ENCODE measurements at regions not wholly inside any gene's neighbourhood (a gene's known extent, or its start where the extent isn't known, plus 50 kb on each side); places are given as distances from the start of the nearest gene placed in this dataset.

DNA sequence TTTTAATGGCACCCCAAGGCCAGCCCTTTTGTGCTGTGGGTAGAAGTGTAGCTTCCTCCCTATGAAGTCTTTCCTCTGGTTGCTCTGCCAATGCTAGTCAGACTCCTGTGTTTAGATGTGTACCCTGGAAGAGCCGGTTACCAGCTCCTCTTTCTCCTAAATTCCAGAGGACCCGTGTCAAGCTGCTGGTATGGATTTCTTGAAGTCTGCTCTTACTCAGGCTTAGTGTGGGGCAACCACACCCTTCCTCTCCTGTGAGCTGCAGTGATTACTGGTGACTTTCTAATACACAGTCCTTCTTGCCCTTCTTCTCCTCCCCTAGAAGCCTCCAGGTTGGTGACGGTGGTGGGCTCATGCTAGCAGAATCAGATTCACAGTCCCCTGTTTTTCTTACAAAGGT, 74.1 kb upstream of the AKT3 start:
- Histone ChIP-seq H3K36me3 (ENCODE audit: control insufficient read depth in 1 of 2, insufficient read depth in 2 of 2, low read length in 2 of 2) (no peaks in the 10 kb centered on the region), H3K79me2 (ENCODE audit: insufficient read depth, low read length) (no peaks in the 10 kb centered on the region), H3K9ac (ENCODE audit: low read length) (no peak overlapping the region), H3K4me1 (ENCODE audit: control insufficient read depth in 1 of 2, insufficient read depth in 2 of 2, low read length in 2 of 2) (peaks cover 0 to 17% of the 10 kb centered on the region in 2 experiments; a peak in 1 of 4 replicates), H3K4me3 (replicated peaks in 1 of 2; ENCODE audit: low read depth in 1 of 2, low read length in 2 of 2) (no peak overlapping the region), H3K9me2 (ENCODE audit: insufficient read depth) (no peaks in the 10 kb centered on the region), H3K27ac (ENCODE audit: low read depth, low read length) (no peak overlapping the region), H4K20me1 (ENCODE audit: insufficient read depth) (no peaks in the 10 kb centered on the region), H3K4me2 (ENCODE audit: low read length) (no peak overlapping the region), H2AFZ (ENCODE audit: low read depth, low read length, poor library complexity, severe bottlenecking) (no peak overlapping the region), H3K27me3 (ENCODE audit: insufficient read depth, low read length) (peaks cover 25% of the 10 kb centered on the region), H3K9me3 (ENCODE audit: control insufficient read depth in 1 of 2, insufficient read depth in 1 of 2, low read depth in 1 of 2, low read length in 2 of 2) (no peaks in the 10 kb centered on the region)
- POLR2A ChIA-PET: no interaction called here
- CTCF ChIA-PET: no interaction called here
- no peak for TF ChIP-seq YY1 (IDR thresholded peaks at IDR 0.05; ENCODE audit: extremely low read depth, insufficient replicate concordance, low read depth, low read length)
- TF ChIP-seq CBX3 (IDR thresholded peaks at IDR 0.05; ENCODE audit: low read depth): no peak
- TF ChIP-seq POLR2A (IDR thresholded peaks at IDR 0.05; ENCODE audit: borderline replicate concordance, extremely low read depth, insufficient read depth, insufficient read length): no peak
- no peak for TF ChIP-seq ELF1 (IDR thresholded peaks at IDR 0.05; ENCODE audit: borderline replicate concordance, low read depth)
- TF ChIP-seq, protein P1, sequence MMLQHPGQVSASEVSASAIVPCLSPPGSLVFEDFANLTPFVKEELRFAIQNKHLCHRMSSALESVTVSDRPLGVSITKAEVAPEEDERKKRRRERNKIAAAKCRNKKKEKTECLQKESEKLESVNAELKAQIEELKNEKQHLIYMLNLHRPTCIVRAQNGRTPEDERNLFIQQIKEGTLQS (IDR thresholded peaks at IDR 0.05): no peak
- TF ChIP-seq FOSL1 (IDR thresholded peaks at IDR 0.05; ENCODE audit: low read depth): no peak
- TF ChIP-seq EGR1 (IDR thresholded peaks at IDR 0.05; ENCODE audit: low read depth): no peak
- no peak for TF ChIP-seq CTCF (IDR thresholded peaks at IDR 0.05 in 2 of 3, conservative IDR thresholded peaks at IDR 0.05 in 1 of 3; ENCODE audit: borderline replicate concordance in 1 of 3, insufficient read depth in 1 of 3, low read depth in 2 of 3, low read length in 2 of 3)
- TF ChIP-seq JUND (IDR thresholded peaks at IDR 0.05): no peak
- intact Hi-C loops (cut with micrococcal nuclease): no loop called here
- DNase-seq (ENCODE audit: low read depth, low spot score) (no peak), ATAC-seq (no peak)
- RAD21 ChIA-PET (ENCODE audit: low non-redundant PET in 1 of 2, low total read pairs in 2 of 2, uncharacterized antibody in 2 of 2, unreplicated experiment in 2 of 2): interaction anchor here in 1 of 2 experiments (0.7 kb wide), 1 partner anchor 11 kb away, joined by 3 read pairs; no protein-coding TSS in a partner anchor
- BruUV-seq (replicated peaks): no TSS peak
